OCI-M2 (cell line): ENCODE measurements at regions not wholly inside any gene's neighbourhood (a gene's known extent, or its start where the extent isn't known, plus 50 kb on each side); places are given as distances from the start of the nearest gene placed in this dataset.
A peak's percentile ranks its signal among the peaks of the same experiment; 100 is the strongest.
"Not testable (repeated sequence)": the region's sequence is repeated elsewhere in the genome, so short reads cannot be mapped to it uniquely, and the experiment has no call there.

Source experiments
- DNase-seq: peaks from one replicate; lab custom pipeline; 2025; ENCODE audit not compliant: unreplicated experiment; lab: John Stamatoyannopoulos, UW

- DNase-seq, result no peak
These were observed 407.9 kb upstream of the MAN1A1 start for GRCh38 chr6:119757467-119757866.

- DNase-seq, result no peak
These were observed 399.8 kb upstream of the MAN1A1 start for GRCh38 chr6:119749335-119749734.

GRCh38 chr6:119748535-119748934 lies 399.0 kb upstream of the MAN1A1 start:
- DNase-seq, result not testable (repeated sequence)

- peak; percentile 15 for DNase-seq
These were observed 392.7 kb upstream of the MAN1A1 start for GRCh38 chr6:119742188-119742803.

- no peak for DNase-seq
These were observed 390.2 kb upstream of the MAN1A1 start for GRCh38 chr6:119739769-119740168.

- DNase-seq, result no peak
These were observed 388.9 kb upstream of the MAN1A1 start for GRCh38 chr6:119738425-119738824.

- no peak for DNase-seq
These were observed 386.9 kb upstream of the MAN1A1 start for GRCh38 chr6:119736296-119737021.

GRCh38 chr6:119735530-119735929 lies 386.0 kb upstream of the MAN1A1 start:
- DNase-seq, result no peak

- DNase-seq, result no peak
These were observed 384.7 kb upstream of the MAN1A1 start for GRCh38 chr6:119734227-119734626.

GRCh38 chr6:119728935-119729334 lies 379.4 kb upstream of the MAN1A1 start:
- no peak for DNase-seq

GRCh38 chr6:119728220-119728750 lies 378.7 kb upstream of the MAN1A1 start:
- no peak for DNase-seq

GRCh38 chr6:119727504-119728219 lies 378.1 kb upstream of the MAN1A1 start:
- no peak for DNase-seq

- DNase-seq, result not testable (repeated sequence)
These were observed 377.4 kb upstream of the MAN1A1 start for GRCh38 chr6:119726912-119727311.

- no peak for DNase-seq
These were observed 376.5 kb upstream of the MAN1A1 start for GRCh38 chr6:119726086-119726485.

GRCh38 chr6:119720160-119720559 lies 370.6 kb upstream of the MAN1A1 start:
- DNase-seq, result no peak

GRCh38 chr6:119717942-119718341 lies 368.4 kb upstream of the MAN1A1 start:
- no peak for DNase-seq

GRCh38 chr6:119716668-119717270 lies 367.2 kb upstream of the MAN1A1 start:
- no peak for DNase-seq

- DNase-seq, result no peak
These were observed 364.3 kb upstream of the MAN1A1 start for GRCh38 chr6:119713903-119714302.

GRCh38 chr6:119686644-119687043 lies 337.1 kb upstream of the MAN1A1 start:
- DNase-seq, result no peak

- DNase-seq, result no peak
These were observed 336.7 kb upstream of the MAN1A1 start for GRCh38 chr6:119686240-119686639.

GRCh38 chr6:119683671-119684070 lies 334.1 kb upstream of the MAN1A1 start:
- DNase-seq, result no peak
